ENCODE measurements at regions not wholly inside any gene's neighbourhood (a gene's known extent, or its start where the extent isn't known, plus 50 kb on each side); places are given as distances from the start of the nearest gene placed in this dataset.

DNA sequence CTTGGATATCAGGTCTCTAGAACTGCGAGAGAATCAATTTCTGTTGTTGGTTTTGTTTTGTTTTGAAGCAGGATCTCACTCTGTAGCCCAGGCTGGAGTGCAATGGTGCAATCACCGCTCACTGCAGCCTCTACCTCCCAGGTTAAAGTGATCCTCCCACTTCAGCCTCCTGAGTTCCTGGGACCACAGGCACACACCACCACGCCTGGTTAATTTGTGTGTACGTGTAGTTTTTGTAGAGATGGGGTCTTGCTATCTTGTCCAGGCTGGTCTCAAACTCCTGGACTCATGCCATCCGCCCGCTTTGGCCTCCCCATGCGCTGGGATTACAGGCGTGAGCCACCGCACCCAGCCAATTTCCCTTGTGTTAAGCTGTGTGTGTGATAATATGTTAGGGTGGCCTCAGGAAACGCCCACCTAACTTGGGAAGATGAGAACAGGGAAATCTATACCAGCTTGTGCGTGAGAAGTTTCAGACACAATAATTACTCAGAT, 109.6 kb downstream of the SIK1 start:
- TF ChIP-seq, protein P1, sequence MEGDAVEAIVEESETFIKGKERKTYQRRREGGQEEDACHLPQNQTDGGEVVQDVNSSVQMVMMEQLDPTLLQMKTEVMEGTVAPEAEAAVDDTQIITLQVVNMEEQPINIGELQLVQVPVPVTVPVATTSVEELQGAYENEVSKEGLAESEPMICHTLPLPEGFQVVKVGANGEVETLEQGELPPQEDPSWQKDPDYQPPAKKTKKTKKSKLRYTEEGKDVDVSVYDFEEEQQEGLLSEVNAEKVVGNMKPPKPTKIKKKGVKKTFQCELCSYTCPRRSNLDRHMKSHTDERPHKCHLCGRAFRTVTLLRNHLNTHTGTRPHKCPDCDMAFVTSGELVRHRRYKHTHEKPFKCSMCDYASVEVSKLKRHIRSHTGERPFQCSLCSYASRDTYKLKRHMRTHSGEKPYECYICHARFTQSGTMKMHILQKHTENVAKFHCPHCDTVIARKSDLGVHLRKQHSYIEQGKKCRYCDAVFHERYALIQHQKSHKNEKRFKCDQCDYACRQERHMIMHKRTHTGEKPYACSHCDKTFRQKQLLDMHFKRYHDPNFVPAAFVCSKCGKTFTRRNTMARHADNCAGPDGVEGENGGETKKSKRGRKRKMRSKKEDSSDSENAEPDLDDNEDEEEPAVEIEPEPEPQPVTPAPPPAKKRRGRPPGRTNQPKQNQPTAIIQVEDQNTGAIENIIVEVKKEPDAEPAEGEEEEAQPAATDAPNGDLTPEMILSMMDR (conservative IDR thresholded peaks at IDR 0.05; ENCODE audit: low read depth, low read length): no peak
- DNase-seq (ENCODE audit: low read depth): no peak
- no peak overlapping the region for H3K4me3 ChIP-seq (ENCODE audit: low read depth, low read length)

DNA sequence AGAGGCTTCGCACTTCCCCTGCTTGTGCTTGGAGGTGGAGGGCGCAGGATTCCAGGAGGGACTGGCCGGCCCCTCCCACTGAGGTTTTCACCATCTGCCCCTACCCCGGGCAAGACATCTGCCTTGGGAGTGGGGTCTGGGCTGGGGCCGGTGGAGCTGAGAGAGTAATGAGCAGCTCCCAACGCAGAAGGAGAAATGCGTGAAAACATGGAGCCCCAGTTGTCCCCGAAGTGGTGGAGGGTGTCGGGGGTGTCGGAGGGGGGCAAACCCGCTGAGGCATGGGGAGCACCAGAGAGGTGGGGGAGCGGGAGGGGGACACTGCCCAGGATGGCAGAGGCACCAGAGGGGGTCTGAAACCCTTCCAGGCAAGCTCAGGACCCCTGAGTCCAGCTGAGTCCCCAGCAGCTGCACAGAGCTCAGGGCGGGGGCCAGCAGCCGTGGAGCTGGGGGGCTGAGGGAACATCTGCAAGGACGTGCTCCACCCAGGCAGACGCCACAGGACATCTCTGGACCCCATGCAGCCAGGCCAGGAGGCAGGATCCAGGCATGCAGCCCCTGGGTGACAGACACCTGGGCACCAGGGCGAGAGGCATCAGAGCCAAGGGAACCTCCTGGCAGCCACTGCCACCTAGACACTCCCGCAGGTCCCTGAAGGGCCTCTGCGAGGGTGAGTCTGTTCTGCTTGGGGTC, 110.6 kb downstream of the SIK1 start:
- TF ChIP-seq, protein P1 (conservative IDR thresholded peaks at IDR 0.05; ENCODE audit: low read depth, low read length): no peak
- DNase-seq (ENCODE audit: low read depth): no peak
- no peak overlapping the region for H3K4me3 ChIP-seq (ENCODE audit: low read depth, low read length)

DNA sequence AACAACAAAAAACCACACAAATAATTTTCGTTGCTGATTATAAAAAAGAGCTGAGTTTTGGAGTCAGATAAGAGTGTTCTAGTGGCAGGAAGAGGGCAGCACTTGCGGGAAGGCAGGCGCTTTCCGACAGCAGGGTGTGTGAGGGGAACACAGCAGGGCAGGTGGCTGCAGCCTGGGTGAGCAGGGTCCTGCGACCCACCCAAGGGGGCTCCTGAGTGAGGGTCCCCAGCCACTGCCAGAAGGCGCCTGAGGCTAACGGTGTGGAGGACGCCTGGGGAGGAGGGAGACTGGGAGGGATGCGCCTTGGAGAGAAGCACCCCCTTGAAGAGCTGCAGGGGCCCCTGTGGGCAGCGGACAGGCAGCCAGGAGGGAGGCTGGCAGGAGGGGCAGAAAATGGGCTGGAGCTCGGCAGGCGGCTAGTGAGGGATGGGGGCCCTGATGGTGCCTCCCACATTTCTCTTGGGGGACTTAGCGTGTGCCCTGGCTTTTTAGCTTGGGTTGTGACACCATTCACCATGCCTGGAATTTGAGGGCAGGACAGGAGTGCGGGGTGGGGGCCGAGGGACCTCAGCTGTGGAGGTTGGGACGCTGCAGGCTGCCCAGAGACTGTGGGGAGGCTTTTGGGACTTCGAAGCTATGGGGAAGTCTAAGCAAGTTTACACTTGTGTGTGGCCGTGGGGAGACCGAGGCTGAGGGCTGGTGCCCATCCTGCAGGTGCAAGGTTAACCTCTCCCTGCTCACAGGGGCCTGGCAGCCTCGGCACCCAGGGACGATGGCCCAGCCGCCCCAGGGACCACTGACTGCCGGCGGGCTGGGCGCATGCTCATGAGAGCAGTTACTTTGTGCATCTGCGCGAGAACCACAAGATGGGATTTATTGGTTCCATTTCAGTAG, 111.4 kb downstream of the SIK1 start:
- DNase-seq (ENCODE audit: low read depth): no peak
- TF ChIP-seq, protein P1 (conservative IDR thresholded peaks at IDR 0.05; ENCODE audit: low read depth, low read length): no peak
- no peak overlapping the region for H3K4me3 ChIP-seq (ENCODE audit: low read depth, low read length)

DNA sequence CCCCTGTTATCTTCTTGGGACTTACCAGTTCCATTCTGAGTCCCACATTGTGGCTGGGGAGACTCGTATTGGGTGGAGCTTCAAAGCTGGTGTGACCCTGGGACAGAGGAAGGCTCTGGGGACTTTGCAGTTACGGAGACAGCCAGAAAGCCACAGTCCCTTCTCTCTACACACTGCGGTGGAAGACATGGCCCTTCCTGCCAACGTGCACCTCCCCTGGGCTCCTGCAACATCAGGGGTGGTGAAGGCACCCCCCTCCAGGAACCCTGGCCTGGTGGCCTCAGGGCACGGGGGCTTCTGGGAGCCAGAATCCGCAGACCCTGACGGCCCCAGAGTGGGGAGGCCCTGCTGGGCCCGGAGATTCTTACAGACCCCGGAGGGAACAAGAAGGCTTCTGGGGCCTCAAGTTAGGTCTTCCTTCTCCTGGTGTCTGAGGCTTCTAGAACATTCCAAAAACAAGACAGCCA, 113.0 kb downstream of the SIK1 start:
- TF ChIP-seq, protein P1 (conservative IDR thresholded peaks at IDR 0.05; ENCODE audit: low read depth, low read length): no peak
- DNase-seq (ENCODE audit: low read depth): no peak
- H3K4me3 ChIP-seq (ENCODE audit: low read depth, low read length): no peak overlapping the region

DNA sequence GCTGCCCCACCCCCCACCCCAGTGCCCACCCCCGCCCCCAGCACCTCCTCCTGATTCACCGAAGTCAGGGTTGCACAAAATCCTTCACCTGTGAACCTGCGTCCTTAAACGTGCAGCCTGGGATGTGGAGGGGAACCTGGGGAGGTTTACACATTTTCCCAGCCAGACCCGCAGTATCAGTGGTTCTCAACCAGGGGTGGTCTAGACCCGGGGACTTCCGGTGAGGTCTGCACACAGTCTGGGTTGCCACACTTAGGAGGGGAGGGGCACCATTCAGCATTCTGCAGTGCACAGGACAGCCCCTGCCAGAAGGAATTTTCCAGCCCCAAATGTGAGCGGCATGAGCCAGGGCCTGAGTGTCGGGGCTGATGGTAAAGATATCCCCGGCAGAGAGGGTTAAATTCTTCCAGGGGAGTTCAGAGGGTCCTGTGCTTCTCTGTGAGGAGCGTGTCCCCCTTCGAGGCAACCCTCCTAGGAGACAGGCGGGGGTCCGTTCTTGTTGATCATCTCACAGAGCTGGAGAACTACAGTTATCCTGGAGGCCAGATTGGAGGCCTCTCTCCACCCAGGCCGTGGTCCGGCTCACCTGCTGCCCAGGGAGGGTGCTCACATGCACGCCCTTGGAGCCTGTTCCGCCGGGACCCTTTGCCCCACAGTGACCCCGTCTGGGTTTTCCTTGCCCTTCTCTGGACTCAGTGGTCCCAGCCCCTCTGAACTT, 113.6 kb downstream of the SIK1 start:
- TF ChIP-seq, protein P1 (conservative IDR thresholded peaks at IDR 0.05; ENCODE audit: low read depth, low read length): no peak
- no peak for DNase-seq (ENCODE audit: low read depth)
- H3K4me3 ChIP-seq (ENCODE audit: low read depth, low read length): no peak overlapping the region

DNA sequence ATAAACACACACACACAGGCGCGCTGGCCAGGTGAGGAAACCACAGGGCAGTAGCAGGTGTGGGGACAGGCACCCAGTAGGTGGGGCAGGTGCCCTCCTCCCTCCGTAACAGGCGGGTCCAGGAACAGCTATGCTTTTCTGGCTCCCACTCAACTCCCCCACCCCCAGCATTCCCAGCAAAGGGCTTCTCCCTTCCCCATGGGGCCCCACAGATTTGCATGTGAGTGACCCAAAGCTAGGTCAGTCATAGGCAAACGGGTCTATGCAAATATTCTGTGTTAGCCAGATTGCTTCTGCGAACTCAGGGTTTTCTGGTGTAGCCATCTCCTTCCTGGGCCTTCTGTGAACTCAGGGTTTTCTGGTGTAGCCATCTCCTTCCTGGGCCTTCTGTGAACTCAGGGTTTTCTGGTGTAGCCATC, 114.2 kb downstream of the SIK1 start:
- TF ChIP-seq, protein P1 (conservative IDR thresholded peaks at IDR 0.05; ENCODE audit: low read depth, low read length): no peak
- H3K4me3 ChIP-seq (ENCODE audit: low read depth, low read length): no peak overlapping the region
- no peak for DNase-seq (ENCODE audit: low read depth)

Data from epithelial cell of proximal tubule (primary cell).